Spleen (tissue), 7 donors: ENCODE measurements at regions not wholly inside any gene's neighbourhood (a gene's known extent, or its start where the extent isn't known, plus 50 kb on each side); places are given as distances from the start of the nearest gene placed in this dataset.

Experiments used
- POLR2A ChIP-seq, 3 donors: fragments of 450-650 bp; IDR thresholded peaks; one replicate each; pipeline ENCODE4 v1.5.1; 2017; ENCODE audit warnings: antibody characterized with exemption in 3 of 3, mild to moderate bottlenecking in 1 of 3
- POLR2AphosphoS5 ChIP-seq, 3 donors: sonication (generic); formaldehyde crosslinking; IDR thresholded peaks; one replicate each; pipeline ENCODE4 v1.5.1; 2017; ENCODE audit warnings: antibody characterized with exemption in 3 of 3
- TF ChIP-seq, protein P1 (sequence below), 11 experiments: fragments of 200-600 bp in 7 of 11; fragments of 450-650 bp in 4 of 11; sonication (generic) in 4 of 11; IDR thresholded peaks in 8 of 11; conservative IDR thresholded peaks in 3 of 11; 1 replicate in 7 of 11; 2 replicates in 4 of 11; pipeline versions ENCODE4 v1.4.0 to v1.8.0; 2016 to 2021; ENCODE audit warnings: antibody characterized with exemption in 11 of 11, inconsistent platforms in 4 of 11, mild to moderate bottlenecking in 1 of 11
- donor health status: DM: no; HTN: no; CAD: no; lungs with moderate emphysema.
- donor health status: DM: no; HTN: no; CAD: no.
- donor health status: DM: no; HTN: no; CAD: no.

GRCh38 chr3:181629029-181629428 is 82.7 kb upstream of the SOX2 start:
- TF ChIP-seq, protein P1, sequence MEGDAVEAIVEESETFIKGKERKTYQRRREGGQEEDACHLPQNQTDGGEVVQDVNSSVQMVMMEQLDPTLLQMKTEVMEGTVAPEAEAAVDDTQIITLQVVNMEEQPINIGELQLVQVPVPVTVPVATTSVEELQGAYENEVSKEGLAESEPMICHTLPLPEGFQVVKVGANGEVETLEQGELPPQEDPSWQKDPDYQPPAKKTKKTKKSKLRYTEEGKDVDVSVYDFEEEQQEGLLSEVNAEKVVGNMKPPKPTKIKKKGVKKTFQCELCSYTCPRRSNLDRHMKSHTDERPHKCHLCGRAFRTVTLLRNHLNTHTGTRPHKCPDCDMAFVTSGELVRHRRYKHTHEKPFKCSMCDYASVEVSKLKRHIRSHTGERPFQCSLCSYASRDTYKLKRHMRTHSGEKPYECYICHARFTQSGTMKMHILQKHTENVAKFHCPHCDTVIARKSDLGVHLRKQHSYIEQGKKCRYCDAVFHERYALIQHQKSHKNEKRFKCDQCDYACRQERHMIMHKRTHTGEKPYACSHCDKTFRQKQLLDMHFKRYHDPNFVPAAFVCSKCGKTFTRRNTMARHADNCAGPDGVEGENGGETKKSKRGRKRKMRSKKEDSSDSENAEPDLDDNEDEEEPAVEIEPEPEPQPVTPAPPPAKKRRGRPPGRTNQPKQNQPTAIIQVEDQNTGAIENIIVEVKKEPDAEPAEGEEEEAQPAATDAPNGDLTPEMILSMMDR (IDR thresholded peaks at IDR 0.05 in 8 of 11, conservative IDR thresholded peaks at IDR 0.05 in 3 of 11), result no peak
- TF ChIP-seq POLR2AphosphoS5 (IDR thresholded peaks at IDR 0.05) (no peak), POLR2A (IDR thresholded peaks at IDR 0.05) (no peak)
